Glomerular endothelial cell (primary cell): ENCODE measurements at regions not wholly inside any gene's neighbourhood (a gene's known extent, or its start where the extent isn't known, plus 50 kb on each side); places are given as distances from the start of the nearest gene placed in this dataset.
"Not testable (repeated sequence)": the region's sequence is repeated elsewhere in the genome, so short reads cannot be mapped to it uniquely, and the experiment has no call there.

Source experiments
- DNase-seq: peaks from one replicate; pipeline ENCODE4 v3.0.0-alpha.2; 2011; ENCODE audit warnings: low read depth, low spot score; ENCODE audit errors: extremely low read depth

DNA sequence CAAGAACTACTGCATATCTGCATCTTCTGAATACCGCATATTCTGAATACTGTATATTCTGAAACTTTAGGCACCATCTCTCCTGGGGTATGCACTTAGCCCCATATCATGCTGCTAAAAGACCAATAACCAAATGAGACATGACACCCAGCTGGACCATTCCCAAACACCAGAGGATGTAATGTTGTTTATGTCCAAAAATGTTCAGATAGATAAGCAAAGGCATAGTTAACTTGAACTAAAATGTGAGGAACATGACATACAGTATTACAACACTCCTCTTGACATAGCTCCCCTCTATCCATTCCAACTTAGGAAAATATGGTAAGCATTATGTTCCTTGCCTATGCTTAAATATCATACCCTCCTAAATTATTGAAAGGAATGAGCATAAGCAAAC, 127.3 kb downstream of the TENT5A start:
- DNase-seq: no peak

DNA sequence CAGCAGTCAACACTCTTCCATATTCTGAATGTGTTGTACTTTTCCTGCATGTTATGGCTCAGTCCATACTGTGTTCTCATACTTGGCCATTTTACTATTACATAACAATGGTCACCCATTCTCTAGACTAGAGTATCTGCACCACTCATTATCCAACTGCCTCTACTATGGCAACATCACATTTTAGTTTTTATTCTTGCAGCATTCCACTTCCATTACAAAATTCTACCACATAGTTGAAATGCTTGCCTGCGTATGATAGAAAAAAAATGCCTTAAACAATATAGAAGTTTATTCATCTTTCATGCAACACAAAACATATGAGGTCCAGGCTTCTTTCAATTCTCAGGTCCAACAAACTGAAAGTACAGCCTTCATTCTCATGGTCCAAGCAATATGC, 128.0 kb downstream of the TENT5A start:
- DNase-seq: no peak

DNA sequence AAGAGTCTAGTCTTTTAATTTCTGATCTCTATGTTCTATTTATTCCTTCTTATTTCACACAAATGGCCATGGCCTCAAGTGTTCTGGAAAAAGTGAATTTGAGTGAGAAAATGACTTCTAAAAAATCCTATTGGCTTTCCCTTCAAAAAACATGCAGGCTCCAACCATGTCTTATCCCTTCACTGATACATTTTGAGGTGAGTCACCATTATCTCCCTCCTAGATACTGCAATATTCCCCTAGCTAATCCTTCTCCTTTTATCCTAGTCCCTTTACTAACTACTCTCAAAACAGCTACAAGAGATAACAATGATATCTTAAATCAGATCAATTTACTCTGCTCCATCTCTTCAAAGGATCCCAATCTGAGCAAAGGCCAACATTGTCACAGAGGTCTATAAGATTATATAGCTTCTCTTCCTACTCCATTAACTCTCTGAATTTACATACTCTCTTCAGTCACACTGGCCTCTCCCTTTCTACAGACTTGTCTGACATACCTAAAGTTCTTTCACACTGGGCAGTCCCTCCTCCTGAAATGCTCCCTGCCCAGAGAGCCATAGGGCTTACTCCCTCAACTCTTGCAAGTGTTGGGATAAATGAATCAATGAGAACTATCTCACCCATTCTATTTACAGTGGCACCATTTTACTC, 129.2 kb downstream of the TENT5A start:
- no peak for DNase-seq

DNA sequence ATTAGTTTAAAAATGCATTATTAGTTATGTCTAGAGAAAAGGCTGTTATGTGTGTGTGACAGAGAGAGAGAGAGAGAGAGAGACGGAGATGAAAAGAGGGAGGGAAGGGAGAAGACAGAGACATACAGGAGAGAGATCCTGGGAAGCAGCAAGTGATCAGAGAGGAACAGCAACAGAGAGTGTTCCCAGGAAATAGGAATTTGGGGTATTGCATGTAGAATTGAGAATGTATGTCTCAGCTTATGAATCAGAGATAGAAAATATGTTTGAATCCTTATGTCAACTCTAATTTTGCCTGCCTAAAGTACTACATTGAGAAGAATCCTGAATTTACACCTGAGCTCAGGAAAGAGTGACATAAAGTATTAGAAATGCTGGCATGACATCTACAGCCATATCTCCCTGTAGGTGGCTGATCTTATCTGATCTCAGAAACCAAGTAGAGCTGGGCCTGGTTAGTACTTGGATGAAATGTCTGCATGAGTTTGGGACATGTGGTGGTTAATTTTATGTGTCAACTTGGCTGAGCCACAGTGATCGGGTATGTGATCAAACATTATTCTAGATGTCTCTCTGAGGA, 130.6 kb downstream of the TENT5A start:
- no peak for DNase-seq

DNA sequence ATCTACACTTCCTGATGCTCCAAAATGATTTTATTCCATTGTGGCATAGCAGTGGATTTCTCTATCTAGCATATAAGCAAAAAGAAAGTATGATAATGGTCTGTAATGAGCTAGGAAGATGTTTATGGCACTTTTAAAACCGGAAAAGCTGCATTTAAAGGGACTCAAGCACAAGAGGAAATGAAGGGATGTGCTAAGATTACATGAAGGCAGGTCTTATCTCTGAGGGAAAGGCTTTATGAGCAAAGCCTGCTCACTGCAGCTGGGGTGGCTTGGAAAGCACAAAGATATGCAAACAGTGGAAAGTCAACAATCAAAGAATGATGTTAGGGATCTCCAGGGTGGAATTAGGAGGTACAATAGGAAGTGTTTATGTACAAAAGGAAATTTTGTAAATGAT, 138.2 kb downstream of the TENT5A start:
- peak; percentile 36 for DNase-seq

DNA sequence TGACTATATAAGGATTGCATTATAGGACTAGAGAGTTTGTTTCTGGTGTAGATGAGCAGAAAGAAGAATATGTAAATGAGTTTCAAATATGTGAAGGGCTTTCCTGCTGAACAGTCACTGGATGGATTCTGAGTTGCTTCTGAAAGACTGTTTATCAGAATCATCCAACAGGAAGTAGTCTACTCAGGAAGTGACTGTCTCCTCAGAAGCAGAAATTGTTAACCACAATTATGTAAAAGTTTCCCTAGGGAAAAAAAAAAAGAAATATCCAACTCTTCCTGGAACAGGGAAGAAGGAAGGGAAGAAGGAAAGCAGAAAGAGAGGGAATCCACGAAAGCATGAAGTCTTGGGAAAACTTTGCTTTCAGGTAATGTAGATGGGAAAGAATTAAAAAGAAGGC, 138.9 kb downstream of the TENT5A start:
- DNase-seq: no peak

DNA sequence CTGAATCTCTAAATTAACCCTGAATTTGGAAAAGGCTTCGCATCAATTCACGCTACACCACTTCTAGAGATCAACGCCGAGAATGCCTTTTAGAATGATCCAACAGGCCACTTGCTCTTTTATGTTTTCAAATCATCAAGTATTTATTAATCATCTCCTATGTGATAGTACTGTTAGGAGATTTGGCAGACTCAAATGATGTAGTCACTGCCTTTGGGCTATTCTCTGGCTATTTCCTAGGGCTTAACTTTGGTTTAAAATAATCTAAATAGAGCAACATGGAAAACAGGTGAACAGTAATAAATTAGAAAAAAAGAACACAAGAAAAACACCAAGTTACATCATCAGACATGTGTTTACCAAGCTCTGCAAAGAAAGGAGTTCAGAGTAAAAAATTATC, 140.3 kb downstream of the TENT5A start:
- DNase-seq: no peak

DNA sequence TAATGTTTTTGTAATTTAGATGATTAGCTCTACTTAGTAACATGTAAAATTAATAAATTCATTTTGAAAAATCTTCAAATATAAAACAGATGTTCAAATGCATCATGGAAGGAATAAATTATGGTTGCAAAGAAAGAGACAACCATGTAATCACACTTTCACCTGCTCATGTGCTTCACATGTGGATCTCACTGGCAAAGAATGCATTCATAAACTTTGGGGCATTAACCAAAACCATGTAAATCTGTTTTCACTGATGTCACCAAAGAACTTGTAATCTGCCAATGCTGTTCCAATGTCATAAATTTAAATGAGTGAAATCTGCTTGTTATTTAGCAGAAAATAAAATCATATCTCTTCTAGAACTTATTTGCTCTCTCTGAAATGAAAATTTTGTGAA, 142.7 kb downstream of the TENT5A start:
- no peak for DNase-seq

DNA sequence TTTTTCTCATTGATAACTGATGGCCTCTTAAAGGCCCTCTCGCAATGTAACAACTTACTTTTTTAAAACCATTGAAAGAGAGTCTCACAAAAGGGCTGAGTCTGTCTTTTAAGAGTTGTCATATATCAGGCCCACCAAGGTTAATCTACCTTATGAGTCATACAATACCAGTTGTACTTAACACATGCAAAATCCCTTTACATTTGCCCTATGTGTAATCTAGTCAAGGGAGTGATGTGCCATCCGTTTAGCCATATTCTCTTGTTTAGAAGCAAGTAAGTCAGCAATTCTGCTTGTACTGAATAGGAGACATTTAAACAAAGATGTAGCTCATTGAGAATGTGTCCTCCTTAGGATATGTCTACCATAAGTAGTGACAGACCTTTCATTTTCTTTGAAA, 143.7 kb downstream of the TENT5A start:
- DNase-seq: no peak

DNA sequence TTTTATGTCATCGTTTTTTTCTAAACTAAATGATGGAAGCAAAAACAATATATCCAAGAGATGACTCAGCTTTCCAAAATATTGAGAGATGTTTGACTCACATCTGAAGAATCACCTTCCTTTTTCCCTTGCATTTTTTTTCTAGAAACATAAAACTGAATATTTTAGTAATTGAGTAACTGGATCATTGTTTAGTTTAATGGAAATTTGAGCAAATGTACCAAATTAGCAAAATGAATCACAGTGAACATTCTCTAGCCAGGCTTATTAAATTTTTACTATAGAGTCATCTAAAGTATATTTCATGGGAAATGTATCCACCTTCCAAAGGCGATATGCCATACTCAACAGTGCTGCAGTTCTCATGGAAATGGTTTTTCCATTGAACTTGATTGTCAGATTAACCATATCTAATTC, 145.5 kb downstream of the TENT5A start:
- DNase-seq: no peak

DNA sequence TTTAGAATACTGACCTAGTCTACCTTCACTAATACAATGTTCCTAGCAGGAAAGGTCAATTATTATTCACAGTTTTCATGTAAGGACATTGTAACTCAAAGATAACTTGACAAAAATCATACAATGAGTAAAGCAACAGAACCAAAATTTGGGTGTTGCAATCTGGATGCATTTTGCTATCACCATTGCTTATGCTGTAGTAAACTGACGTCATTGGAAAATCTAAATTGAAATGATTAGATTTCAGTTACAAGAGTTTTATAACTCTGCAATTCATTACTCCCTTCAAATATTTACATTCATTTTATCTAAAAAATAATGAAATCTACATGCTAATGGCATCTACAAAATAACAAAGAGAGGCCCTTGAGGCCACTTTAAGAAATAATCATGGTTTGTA, 147.0 kb downstream of the TENT5A start:
- DNase-seq: no peak

DNA sequence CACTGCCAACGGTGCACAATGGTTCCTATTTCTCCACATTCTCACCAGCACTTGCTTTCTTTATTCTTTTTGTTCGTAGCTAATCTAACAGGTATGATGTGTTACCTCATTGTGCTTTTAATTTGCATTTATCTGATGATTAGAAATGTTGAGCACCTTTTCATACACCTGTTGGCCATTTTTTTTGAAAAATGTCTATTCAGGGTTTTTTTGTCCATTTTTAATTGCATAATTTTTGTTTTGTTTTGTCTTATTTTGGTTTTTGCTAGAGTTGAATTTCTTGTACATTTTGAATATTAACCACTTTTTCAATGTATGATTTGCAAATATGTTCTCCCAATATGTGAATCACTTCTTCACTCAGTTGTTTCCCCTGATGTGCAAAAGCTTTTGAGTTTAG, 150.6 kb downstream of the TENT5A start:
- DNase-seq: no peak

DNA sequence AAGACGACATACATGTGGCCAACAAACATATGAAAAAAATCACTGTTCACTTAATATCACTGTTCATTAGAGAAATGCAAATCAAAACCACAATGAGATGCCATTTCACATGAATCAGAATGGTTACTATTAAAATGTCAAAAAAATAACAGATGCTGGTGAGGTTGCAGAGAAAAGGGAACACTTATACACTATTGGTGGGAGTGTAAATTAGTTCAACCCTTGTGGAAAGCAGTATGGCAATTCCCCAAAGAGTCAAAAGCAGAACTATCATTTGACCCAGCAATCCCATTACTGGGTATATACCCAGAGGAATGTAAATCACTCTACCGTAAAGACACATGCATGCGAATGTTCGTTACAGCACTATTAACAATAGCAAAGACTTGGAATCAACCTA, 152.0 kb downstream of the TENT5A start:
- not testable (repeated sequence) for DNase-seq

DNA sequence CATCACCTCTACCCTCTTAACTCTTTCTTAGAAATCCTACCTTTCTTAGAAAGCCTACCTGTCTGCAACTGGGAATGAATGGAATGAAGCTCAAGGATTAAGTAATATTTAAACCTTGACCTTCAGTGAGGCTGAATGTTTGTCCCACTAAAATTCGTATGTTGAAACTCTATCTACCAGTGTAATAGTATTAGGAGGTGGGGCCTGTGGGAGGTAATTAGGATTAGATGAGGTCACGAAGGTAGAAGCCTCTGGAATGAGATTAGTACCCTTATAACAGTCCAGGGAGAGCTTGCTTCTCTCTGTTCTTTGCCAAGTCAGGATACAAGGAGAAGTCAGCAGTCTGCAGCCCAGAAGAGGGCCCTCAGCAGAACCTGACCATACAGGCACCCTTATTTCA, 158.0 kb downstream of the TENT5A start:
- DNase-seq: no peak

DNA sequence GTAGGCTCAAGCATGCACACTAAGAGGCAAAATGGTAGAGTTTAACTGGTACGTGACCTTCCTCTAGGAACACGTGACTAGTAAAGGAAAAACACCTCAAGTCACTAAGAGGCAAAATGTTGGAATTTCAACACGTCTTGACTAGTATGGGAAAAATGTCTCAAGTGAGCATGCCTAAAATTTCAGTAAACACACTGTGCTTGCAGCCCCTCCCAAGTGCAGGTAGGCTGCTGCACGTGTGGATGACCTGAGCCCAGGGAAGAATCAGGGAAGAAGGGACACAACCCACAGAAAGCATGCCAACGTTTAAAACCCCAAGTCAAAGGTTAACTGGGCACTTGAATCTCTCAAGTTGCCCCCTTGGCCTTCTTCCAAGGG, 162.2 kb downstream of the TENT5A start:
- no peak for DNase-seq

DNA sequence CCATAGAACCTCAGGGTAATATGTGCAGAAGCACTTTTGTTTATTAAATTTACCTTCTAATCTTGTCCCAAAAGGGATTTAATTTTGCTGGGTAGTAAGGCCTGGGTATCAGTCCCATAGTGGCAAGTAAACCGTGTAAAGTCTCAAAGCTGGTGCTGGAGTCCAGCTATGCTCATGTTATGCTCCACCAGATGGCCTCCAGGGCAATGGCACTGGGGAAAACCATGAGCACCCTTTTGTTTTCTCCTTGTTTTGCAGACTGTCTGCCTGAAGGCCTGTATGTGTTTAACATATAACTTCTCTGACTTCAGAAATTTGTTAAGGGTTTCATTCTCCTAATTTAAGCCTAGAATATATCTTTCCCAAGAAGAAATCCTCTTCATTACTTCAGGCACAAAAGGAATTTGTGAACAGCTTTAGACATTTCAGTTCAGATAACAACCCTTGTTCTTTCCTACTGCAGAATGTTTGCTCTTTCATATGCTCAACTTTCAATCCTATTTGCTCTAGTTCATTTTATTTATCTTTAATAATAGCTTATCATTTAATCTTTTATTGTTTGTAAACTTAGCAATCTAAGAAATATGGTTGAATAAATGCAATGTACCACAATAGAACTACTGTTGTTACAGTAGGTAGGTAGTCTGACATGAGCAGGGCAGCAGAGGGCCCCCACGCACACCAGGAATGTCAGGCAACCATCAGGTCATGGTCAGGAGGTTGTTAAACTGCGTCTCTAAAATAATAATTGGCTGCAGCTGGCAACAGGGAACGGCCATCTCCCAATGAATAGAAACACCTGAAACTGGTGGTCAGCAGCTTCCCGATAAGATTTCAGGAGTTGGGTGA, 162.8 kb downstream of the TENT5A start:
- no peak for DNase-seq

DNA sequence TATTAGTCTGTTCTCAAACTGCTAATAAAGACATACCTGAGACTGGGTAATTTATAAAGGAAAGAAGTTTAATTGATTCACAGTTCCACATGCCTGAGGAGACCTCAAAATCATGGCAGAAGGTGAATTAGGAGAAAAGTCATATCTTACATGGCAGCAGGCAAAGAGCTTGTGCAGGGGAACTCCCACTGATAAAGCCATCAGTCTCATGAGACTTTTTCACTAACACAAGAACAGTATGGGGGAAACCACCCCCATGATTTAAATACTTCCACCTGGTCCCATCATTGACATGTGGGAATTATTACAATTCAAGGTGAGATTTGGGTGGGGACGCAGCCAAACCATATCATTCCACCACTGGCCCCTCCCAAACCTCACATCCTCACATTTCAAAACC, 166.8 kb downstream of the TENT5A start:
- DNase-seq: not testable (repeated sequence)

DNA sequence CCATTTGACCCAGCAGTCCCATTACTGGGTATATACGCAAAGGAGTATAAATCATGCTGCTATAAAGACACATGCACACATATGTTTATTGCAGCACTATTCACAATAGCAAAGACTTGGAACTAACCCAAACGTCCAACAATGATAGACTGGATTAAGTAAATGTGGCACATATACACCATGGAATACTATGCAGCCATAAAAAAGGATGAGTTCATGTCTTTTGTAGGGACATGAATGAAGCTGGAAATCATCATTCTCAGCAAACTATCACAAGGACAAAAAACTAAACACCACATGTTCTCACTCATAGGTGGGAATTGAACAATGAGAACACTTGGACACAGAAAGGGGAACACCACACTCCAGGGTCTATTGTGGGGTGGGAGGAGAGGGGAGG, 168.3 kb downstream of the TENT5A start:
- DNase-seq: not testable (repeated sequence)

DNA sequence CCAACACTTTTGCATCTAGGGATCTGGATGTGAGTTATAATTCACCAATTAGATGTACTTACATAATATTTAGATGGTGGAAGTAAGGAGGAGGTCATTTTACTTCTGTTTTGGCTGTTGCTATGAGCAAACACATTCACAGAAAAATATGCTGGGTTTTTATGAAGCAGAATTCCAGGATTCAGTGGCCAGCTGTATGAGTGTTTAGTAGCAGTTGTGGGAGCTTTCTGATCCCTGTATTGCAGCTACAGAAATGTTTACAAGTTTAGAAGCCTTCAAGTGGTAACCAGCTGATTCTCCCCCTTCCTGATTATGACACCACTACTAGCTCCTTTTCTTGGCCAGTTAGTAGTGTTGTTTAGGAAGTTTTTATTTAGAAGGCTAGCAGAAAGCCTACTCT, 177.0 kb downstream of the TENT5A start:
- DNase-seq: no peak

DNA sequence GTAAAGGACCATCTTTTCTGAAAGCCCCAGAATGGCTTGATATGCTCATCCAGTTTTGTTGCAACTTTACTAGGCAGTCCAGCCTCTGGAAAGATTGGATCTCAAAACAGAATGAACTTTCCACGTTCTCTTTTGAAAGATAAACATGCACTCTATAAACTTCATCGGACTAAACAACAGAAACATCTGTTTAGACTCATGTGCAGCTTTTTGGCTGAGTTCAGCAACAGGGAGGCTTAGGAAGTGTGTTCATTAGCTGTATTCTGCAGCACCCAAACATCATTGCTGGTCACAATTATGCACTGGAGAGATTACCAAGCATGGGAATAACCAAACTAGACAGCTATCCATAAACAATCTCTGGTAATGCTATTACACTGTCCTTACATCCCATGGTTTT, 180.5 kb downstream of the TENT5A start:
- DNase-seq: no peak

DNA sequence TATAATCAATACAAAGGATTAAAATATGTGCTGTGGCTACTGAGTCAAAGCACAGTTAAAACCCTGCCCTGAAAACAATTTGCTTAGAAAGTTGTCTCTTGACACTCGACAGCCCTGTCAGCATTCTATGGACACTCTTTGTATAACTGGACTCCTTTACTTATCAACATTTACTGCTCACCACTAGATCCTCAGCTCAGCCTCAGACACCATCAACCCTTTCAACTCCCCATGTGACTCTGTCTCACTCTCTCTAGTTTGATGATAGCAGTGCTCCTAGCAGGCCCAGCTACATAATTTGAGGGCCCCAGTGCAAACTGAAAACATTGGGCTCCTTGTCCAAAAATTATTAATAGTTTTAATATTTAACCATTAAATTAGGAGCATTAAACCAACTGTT, 181.8 kb downstream of the TENT5A start:
- DNase-seq: no peak

DNA sequence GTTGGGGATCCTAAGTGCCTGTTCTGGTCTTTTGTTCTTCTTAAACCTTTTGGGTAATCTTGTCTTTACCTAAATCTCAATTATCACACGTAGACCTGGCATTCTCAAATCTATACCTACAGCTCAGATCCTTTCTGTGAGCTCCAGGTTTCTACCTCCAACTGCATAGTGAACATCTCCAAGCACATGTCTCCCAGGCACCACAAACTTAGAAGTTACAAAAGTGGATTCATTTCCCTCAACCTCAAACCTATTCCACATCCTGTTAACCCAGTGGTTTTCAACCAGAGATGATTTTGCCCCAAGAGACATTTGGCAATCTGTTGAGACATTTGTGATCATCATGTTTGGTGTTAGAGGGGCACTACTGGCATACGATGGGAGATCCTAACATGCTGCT, 183.5 kb downstream of the TENT5A start:
- no peak for DNase-seq
